SK-MEL-5 (cell line): ENCODE measurements at regions not wholly inside any gene's neighbourhood (a gene's known extent, or its start where the extent isn't known, plus 50 kb on each side); places are given as distances from the start of the nearest gene placed in this dataset.
A peak's percentile ranks its signal among the peaks of the same experiment; 100 is the strongest.
"Not testable (repeated sequence)": the region's sequence is repeated elsewhere in the genome, so short reads cannot be mapped to it uniquely, and the experiment has no call there.

Experiments
- DNase-seq: peaks from one replicate; pipeline ENCODE4 v3.0.0-alpha.2; 2016; ENCODE audit warnings: low read depth, low spot score
- in situ Hi-C: cut with HindIII; loops from 2 replicates; pipeline ENCODE4 v1.10.0; 2016; ENCODE audit warnings: low sequenced_read_pairs, high pct_unique_total_duplicates, low pct_unique_long_range_greater_than_20kb

GRCh38 chr7:48992816-48993215 lies 68.5 kb downstream of the CDC14C start:
- in situ Hi-C loops, result no loop called here

DNA sequence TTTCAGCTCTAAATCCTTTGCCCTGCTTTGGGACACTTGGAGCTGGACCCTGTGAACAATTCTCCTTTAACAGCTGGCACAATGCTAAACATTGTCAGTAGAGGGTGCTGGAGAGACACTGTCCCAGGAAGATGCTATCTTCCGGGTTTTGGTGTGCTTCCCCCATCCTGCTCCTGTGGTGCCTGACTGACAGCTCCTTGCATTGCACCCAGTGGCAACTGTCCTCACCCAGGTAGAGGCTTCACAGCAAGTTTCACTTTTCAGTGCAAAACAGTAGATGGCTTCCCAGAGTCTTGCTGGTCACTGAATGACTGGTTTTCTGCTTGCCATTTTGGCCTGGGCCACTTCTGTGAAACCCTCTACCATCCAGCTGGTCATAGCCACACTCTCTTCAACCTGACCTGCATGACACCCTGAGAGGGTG lies 77.3 kb downstream of the CDC14C start:
- peak; percentile 87 for DNase-seq
- in situ Hi-C loops, result no loop called here

More at GRCh38 chr7:48992816-48993215, 68.5 kb downstream of the CDC14C start:
- no peak for DNase-seq

DNA sequence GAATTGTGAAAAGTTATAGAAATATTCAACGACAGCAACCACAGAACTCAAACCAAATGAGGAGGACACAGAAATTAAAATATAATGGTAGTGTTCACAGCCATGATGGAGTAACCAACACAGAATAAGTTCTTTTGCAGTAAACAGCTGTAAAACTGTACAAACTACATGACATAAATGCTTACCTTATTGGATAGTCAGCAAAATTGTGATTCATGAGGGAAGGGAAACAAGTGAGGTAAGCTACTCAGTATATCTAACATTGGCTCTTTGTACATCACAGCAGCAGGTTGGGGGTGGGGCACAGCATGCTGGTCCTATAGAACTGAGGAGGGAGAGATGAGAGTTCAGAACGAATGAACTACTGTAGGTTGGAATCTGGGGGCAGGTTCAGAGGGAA lies 86.4 kb downstream of the CDC14C start:
- in situ Hi-C loops, result no loop called here

DNA sequence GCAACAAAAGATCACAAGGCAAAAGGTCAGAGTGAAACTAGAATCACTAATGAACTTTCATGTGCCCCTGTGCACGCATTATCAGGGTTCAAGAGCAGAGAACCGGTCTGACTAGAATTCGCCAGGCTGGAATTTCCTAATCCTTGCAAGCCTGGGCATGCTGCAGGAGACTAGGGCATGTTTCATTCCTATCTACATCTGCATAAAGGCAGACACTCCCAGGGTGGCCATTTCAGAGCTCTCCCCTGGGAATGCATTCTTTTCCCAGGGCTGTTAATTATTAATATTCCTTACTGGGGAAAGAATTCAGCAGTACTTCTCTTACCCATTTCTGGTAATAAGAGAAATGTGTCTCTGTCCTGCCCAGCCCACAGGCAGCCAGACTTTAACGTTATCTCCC lies 90.5 kb downstream of the CDC14C start:
- no peak for DNase-seq
- in situ Hi-C loops, result no loop called here

More for the DNA sequence above, 86.4 kb downstream of the CDC14C start:
- no peak for DNase-seq

- in situ Hi-C loops, result no loop called here
- no peak for DNase-seq
These were observed 95.8 kb downstream of the CDC14C start for GRCh38 chr7:49020145-49020544.

GRCh38 chr7:49022448-49022847 lies 98.1 kb downstream of the CDC14C start:
- in situ Hi-C loops, result no loop called here
- no peak for DNase-seq

- DNase-seq, result no peak
- in situ Hi-C loops, result no loop called here
These were observed 99.3 kb downstream of the CDC14C start for GRCh38 chr7:49023345-49024328.

DNA sequence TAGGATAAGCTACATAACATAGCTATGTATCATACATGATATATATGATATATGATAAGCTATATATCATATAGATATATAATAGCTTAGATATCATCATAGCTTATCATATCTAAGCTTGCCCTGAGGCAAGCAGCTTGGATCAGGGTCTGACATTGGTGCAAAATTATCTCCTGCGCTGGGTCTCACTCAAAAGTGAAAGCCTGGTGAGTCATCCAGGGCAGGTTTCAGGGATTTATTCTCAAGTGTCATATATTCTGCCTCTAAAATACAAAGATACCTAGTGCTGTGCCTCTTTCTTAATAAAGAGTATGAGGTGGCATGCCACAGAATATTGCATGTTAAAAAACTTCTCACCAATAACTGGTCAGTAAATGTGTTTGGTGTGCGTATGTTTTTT lies 105.9 kb downstream of the CDC14C start:
- in situ Hi-C loops, result no loop called here
- no peak for DNase-seq

DNA sequence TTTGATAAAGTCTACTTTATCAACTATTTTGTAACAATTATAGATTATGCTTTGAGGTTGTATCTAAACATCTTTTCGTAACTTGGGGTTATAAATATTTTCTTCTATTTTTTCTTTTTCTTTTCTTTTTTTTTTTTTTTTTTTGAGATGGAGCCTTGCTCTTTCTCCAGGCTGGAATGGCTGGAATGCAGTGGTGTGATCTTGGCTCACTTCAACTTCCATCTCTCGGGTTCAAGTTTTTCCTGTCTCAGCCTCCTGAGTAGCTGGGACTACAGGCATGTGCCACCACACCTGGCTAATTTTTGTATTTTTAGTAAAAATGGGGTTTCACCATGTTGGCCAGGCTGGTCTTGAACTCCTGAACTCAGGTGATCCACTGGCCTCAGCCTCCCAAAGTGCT lies 108.8 kb downstream of the CDC14C start:
- DNase-seq, in situ Hi-C loops: not testable (repeated sequence)

GRCh38 chr7:49037346-49038210 lies 113.2 kb downstream of the CDC14C start:
- in situ Hi-C loops, result no loop called here
- DNase-seq, result no peak

DNA sequence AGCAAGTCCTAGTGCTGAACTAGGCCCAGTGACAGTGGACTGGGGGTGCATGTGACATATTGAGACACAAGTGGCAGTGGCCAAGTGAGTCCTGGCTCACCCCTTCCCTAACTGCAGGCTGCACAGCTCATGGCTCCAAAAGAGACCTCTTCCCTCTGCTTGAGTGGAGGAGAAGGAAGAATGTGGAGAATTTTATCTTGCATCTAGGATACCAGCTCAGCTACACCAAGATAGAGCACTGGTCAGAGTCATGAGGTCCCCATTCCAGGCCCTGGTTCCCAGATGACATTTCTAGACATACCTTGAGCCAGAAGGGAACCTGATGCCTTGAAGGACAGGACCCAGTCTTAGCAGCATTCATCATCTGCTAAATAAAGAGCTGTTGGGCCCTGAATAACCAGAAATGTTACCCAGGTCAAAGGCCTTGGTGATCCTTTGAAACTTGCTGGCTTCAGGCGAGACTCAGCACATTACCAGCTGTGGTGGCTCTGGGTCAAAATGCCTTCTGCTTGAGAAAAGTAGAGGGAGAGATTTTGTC lies 114.5 kb downstream of the CDC14C start:
- no peak for DNase-seq
- in situ Hi-C loops, result no loop called here

- in situ Hi-C loops, result no loop called here
- DNase-seq, result no peak
These were observed 136.4 kb downstream of the CDC14C start for GRCh38 chr7:49060743-49061142.

- no peak for DNase-seq
- in situ Hi-C loops, result no loop called here
These were observed 150.2 kb downstream of the CDC14C start for GRCh38 chr7:49074538-49074937.

DNA sequence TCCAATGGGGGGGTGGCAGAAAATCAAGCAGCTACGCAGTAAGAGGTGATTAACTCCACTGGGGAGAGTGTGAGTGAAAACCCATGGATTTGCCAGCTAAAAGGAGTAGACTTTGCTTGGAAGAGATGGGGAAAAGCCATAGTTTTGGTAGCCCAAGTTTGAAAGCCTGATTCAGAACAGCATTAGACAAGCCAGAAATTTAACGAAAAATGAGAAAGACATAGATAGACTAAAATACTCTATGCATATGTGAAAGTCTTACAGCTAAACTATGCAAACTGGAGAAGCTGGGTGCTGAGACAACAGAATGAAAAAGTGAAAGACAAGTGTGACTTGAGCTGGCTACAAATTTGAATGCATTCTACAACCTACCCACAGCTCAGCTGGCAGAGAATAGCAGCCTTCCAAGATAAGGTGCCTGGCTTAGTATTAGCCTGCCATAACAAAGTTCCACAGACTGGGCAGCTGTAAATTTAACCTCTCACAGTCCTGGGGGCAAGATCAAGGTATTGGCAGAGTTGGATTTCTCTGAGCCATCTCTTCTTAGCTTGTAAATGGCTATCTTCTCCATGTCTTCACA lies 156.6 kb downstream of the CDC14C start:
- in situ Hi-C loops, result no loop called here

GRCh38 chr7:49088017-49088416 lies 163.7 kb downstream of the CDC14C start:
- no peak for DNase-seq
- in situ Hi-C loops, result no loop called here

More for the DNA sequence above, 156.6 kb downstream of the CDC14C start:
- DNase-seq, result no peak

DNA sequence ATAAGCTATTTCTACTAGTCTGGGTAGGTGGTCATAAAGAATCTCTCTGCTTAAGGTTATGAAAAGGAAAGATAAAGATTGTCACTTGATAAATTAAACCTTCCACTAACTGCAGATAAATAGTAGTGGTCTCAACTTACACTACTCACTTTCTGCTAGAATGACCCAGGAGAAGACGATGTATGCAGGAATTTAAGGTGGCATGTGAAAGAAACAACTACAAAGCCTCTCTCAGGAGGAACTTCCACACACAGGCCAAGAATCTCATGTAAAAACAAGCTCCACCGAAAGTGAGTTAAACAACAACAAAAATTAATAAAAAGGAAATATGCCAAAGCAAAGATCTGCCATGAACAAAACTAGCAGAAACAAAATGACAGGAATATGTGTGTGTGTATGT lies 165.4 kb downstream of the CDC14C start:
- DNase-seq, result no peak
- in situ Hi-C loops, result no loop called here

GRCh38 chr7:49091089-49091488 lies 166.7 kb downstream of the CDC14C start:
- in situ Hi-C loops, result no loop called here
- no peak for DNase-seq

DNA sequence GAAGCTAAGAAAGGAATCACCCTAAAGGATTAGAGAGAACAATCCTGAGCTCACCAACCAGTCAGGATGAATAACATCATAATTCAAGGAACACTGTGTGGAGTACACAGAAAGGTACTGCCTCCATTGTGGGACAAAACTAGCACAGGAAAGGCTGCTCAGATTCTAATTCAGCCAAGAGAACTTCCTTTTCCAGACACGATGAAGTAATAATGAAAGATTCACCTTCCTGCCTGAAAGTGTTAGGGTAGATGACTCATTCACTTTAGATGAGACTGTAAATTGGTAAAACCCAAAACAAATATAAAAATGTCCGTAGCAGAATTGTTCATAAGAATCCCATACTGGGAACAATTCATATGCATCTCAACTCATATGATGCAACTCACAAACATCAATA lies 167.2 kb downstream of the CDC14C start:
- in situ Hi-C loops, result no loop called here
- DNase-seq, result no peak
